ENCODE measurements at regions not wholly inside any gene's neighbourhood (a gene's known extent, or its start where the extent isn't known, plus 50 kb on each side); places are given as distances from the start of the nearest gene placed in this dataset.

- no peak overlapping the region for H3K4me2 ChIP-seq
- no peaks in the 10 kb centered on the region for H3K9me3 ChIP-seq
These were observed 212.2 kb upstream of the SLC24A2 start for GRCh38 chr9:20001058-20001457.

DNA sequence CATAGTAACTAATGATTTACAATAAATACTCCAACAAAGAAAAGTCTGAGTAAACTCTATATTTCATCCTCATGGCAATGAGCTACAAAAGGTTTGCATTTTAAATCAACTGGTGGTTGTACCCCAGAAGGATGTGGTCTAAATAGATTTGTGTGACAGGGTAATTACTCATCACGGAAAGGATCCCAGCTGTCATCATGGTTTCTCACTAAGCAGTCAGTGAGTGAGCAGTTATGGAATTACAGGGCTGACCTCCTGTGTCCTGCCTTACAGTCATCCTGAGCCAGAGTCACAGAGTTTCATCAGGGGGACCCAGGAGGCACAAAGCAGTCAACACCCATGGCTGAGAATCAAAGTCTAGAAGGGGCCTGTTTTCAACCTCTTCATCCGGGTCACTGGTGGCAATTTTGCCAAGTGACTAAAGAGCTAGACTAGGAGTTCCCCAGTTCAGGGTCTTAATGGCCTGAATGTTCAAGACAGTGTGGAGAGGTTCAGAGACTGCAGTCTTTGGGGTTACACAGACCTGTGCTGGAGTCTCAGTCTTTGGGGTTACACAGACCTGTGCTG is 210.7 kb upstream of the SLC24A2 start:
- no peak overlapping the region for H3K27ac ChIP-seq
- H3K36me3 ChIP-seq, result no peaks in the 10 kb centered on the region
- H3K27me3 ChIP-seq, result no peaks in the 10 kb centered on the region
- no peak overlapping the region for H3K4me3 ChIP-seq
- no peak overlapping the region for H3K4me2 ChIP-seq
- no peak overlapping the region for H3K9ac ChIP-seq
- no peaks in the 10 kb centered on the region for H3K4me1 ChIP-seq
- no peak for TF ChIP-seq Cebpa-rat (IDR thresholded peaks at IDR 0.05)
- no peaks in the 10 kb centered on the region for H4K20me1 ChIP-seq
- no peaks in the 10 kb centered on the region for H3K9me3 ChIP-seq

More at GRCh38 chr9:20001058-20001457, 212.2 kb upstream of the SLC24A2 start:
- no peaks in the 10 kb centered on the region for H4K20me1 ChIP-seq
- no peaks in the 10 kb centered on the region for H3K36me3 ChIP-seq
- no peak overlapping the region for H3K4me3 ChIP-seq
- no peaks in the 10 kb centered on the region for H3K27me3 ChIP-seq
- no peaks in the 10 kb centered on the region for H3K4me1 ChIP-seq
- no peak for TF ChIP-seq Cebpa-rat (IDR thresholded peaks at IDR 0.05)
- H3K9ac ChIP-seq, result no peak overlapping the region
- no peak overlapping the region for H3K27ac ChIP-seq

GRCh38 chr9:19998823-19999455 is 210.1 kb upstream of the SLC24A2 start:
- Histone ChIP-seq H3K4me1 (no peaks in the 10 kb centered on the region), H3K9me3 (no peaks in the 10 kb centered on the region), H3K4me3 (no peak overlapping the region), H4K20me1 (no peaks in the 10 kb centered on the region), H3K27me3 (no peaks in the 10 kb centered on the region), H3K4me2 (no peak overlapping the region), H3K9ac (no peak overlapping the region), H3K27ac (no peak overlapping the region), H3K36me3 (no peaks in the 10 kb centered on the region)
- TF ChIP-seq Cebpa-rat (IDR thresholded peaks at IDR 0.05), result no peak

DNA sequence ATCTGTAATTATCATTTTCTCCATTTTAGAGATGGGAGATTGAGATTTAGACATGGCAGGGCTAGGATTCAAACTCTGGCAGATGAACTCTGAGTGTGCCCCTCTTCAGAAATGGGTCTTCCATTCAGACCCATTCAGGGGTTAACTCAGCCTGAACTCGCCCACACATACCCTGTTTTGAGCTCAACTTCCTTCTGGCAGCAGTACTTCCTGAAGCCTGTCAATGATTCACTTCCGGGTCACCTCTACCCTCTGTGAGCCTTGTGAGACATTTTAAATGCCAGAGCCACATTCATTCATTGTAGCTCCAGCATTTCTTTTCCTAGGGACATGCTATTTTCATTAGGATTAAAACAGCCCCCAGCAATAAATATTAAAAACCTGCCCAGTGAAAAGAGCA is 209.3 kb upstream of the SLC24A2 start:
- H3K36me3 ChIP-seq, result no peaks in the 10 kb centered on the region

DNA sequence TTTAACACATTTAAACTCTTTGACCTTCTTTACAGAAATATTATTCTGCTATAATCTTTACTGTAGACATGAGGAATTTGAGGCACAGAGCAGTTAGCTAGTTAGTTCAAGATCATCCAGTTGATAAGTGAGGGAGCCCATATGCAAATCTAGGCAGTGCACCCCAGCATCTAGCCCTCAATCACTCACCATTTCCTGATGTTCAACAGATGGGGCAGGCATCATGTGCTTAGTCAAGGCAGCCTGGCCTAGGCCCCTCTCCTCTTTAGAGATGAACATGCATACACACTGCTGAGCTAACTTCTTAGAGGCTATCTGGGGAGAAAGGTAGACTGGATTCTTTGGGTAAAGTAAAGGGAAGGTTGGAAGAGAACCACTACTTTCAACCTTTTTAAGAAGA is 206.8 kb upstream of the SLC24A2 start:
- H3K4me1 ChIP-seq, result no peaks in the 10 kb centered on the region
- H3K36me3 ChIP-seq, result no peaks in the 10 kb centered on the region
- no peak overlapping the region for H3K27ac ChIP-seq
- TF ChIP-seq Cebpa-rat (IDR thresholded peaks at IDR 0.05), result no peak
- no peaks in the 10 kb centered on the region for H4K20me1 ChIP-seq
- H3K4me3 ChIP-seq, result no peak overlapping the region
- H3K9ac ChIP-seq, result no peak overlapping the region
- H3K27me3 ChIP-seq, result no peaks in the 10 kb centered on the region
- H3K9me3 ChIP-seq, result no peaks in the 10 kb centered on the region
- no peak overlapping the region for H3K4me2 ChIP-seq

More for the DNA sequence above, 209.3 kb upstream of the SLC24A2 start:
- Histone ChIP-seq H4K20me1 (no peaks in the 10 kb centered on the region), H3K9me3 (no peaks in the 10 kb centered on the region), H3K27ac (no peak overlapping the region), H3K4me1 (no peaks in the 10 kb centered on the region), H3K9ac (no peak overlapping the region), H3K27me3 (no peaks in the 10 kb centered on the region), H3K4me3 (no peak overlapping the region), H3K4me2 (no peak overlapping the region)
- no peak for TF ChIP-seq Cebpa-rat (IDR thresholded peaks at IDR 0.05)

DNA sequence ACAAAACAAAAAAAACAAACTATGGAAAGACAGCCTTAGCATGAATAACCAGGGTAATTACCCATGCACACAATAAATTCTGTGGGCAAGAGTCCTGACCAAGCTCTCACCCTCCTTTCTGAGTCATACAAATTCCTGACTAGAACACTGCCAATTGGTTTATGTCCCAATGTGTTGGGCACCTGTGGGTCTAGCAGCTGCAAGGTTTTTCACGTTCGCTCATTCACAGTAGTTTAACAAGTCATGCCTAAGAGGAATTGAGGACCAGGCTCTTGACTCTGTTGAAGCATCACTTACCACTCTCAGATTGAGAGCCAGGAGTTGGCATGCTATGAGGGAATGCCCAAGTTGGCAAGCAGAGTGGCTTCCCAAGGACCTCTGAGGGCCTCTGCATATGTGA is 205.5 kb upstream of the SLC24A2 start:
- no peaks in the 10 kb centered on the region for H3K27me3 ChIP-seq
- H3K4me2 ChIP-seq, result no peak overlapping the region
- H3K36me3 ChIP-seq, result no peaks in the 10 kb centered on the region
- no peak overlapping the region for H3K9ac ChIP-seq
- no peak for TF ChIP-seq Cebpa-rat (IDR thresholded peaks at IDR 0.05)
- H3K27ac ChIP-seq, result no peak overlapping the region
- H3K9me3 ChIP-seq, result no peaks in the 10 kb centered on the region
- H4K20me1 ChIP-seq, result no peaks in the 10 kb centered on the region
- no peaks in the 10 kb centered on the region for H3K4me1 ChIP-seq
- H3K4me3 ChIP-seq, result no peak overlapping the region

DNA sequence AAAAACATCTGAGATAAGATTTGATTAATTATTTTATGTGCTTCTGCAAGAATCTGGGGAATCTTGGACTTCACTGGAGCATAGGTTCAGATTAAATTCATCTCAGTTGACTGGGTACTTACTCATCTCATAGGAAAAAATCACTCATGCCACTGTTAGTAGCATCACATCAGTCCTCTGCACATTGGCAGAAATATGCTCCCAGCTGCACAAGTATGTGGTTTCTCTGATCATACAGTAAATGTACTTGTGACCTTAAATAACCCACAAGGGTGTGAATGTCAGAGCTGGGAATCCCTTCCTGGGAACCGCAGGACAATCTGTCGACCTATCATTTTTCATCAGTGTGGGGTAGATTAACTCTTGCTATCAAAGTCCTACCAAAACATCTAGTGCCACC is 203.7 kb upstream of the SLC24A2 start:
- Histone ChIP-seq H3K27me3 (no peaks in the 10 kb centered on the region), H3K9ac (no peak overlapping the region), H3K36me3 (no peaks in the 10 kb centered on the region), H3K9me3 (no peaks in the 10 kb centered on the region), H3K4me3 (no peak overlapping the region), H3K4me1 (no peaks in the 10 kb centered on the region), H3K4me2 (no peak overlapping the region), H3K27ac (no peak overlapping the region), H4K20me1 (no peaks in the 10 kb centered on the region)
- TF ChIP-seq Cebpa-rat (IDR thresholded peaks at IDR 0.05), result no peak

- Histone ChIP-seq H3K4me3 (no peak overlapping the region), H3K4me1 (no peaks in the 10 kb centered on the region), H3K4me2 (no peak overlapping the region), H3K36me3 (no peaks in the 10 kb centered on the region), H3K27me3 (no peaks in the 10 kb centered on the region), H4K20me1 (no peaks in the 10 kb centered on the region), H3K27ac (no peak overlapping the region), H3K9ac (no peak overlapping the region), H3K9me3 (no peaks in the 10 kb centered on the region)
- no peak for TF ChIP-seq Cebpa-rat (IDR thresholded peaks at IDR 0.05)
These were observed 200.4 kb upstream of the SLC24A2 start for GRCh38 chr9:19989213-19989612.

DNA sequence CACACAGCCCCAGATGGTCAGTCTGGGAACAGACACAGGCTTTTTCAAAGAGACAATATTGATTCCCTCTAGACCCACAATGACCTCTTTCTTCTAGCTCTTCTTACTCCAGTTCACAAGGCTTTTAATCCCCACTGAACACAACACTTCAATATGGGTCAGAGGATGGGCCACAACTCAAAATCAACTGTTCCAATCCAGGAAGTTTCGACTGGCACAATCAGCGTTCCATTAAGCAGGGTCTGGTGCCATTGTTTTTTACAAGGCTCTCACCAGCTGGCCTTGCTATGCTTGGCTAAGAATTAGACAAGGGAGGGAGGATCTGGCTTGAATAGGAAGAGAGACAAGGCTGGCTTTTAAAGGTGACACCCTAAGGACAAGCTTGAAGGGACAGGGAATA is 199.4 kb upstream of the SLC24A2 start:
- H3K27me3 ChIP-seq, result no peaks in the 10 kb centered on the region
- H3K9ac ChIP-seq, result no peak overlapping the region
- no peaks in the 10 kb centered on the region for H4K20me1 ChIP-seq
- H3K4me2 ChIP-seq, result no peak overlapping the region
- no peak overlapping the region for H3K27ac ChIP-seq
- H3K9me3 ChIP-seq, result no peaks in the 10 kb centered on the region
- no peak for TF ChIP-seq Cebpa-rat (IDR thresholded peaks at IDR 0.05)
- H3K36me3 ChIP-seq, result no peaks in the 10 kb centered on the region
- H3K4me1 ChIP-seq, result no peaks in the 10 kb centered on the region
- no peak overlapping the region for H3K4me3 ChIP-seq

- no peak for TF ChIP-seq Cebpa-rat (IDR thresholded peaks at IDR 0.05)
- Histone ChIP-seq H3K36me3 (no peaks in the 10 kb centered on the region), H4K20me1 (no peaks in the 10 kb centered on the region), H3K4me3 (no peak overlapping the region), H3K4me2 (no peak overlapping the region), H3K9ac (no peak overlapping the region), H3K9me3 (no peaks in the 10 kb centered on the region), H3K27me3 (no peaks in the 10 kb centered on the region), H3K27ac (no peak overlapping the region), H3K4me1 (no peaks in the 10 kb centered on the region)
These were observed 196.2 kb upstream of the SLC24A2 start for GRCh38 chr9:19985081-19985480.

DNA sequence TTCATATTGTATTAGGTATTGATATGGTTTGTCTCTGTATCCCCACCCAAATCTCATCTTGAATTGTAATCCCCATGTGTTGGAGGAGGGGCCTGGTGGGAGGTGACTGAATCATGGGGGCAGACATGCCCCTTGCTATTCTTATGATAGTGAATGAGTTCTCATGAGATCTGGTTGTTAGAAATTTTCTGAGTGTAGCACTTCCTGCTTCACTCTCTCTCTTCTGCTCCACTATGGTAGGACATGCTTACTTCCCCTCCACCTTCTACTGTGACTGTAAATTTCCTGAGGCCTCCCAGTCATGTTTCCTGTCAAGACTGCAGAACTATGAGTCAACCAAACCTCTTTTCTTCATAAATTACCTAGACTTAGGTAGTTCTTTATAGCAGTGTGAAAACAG is 187.4 kb upstream of the SLC24A2 start:
- peaks cover 6% of the 10 kb centered on the region; the same call in 1 of the 2 replicates for H3K4me1 ChIP-seq
- H3K27ac ChIP-seq, result no peak overlapping the region
- H3K9ac ChIP-seq, result no peak overlapping the region
- H3K4me3 ChIP-seq, result no peak overlapping the region
- H3K36me3 ChIP-seq, result no peaks in the 10 kb centered on the region
- no peaks in the 10 kb centered on the region for H3K9me3 ChIP-seq
- no peaks in the 10 kb centered on the region for H3K27me3 ChIP-seq
- no peaks in the 10 kb centered on the region for H4K20me1 ChIP-seq
- TF ChIP-seq Cebpa-rat (IDR thresholded peaks at IDR 0.05), result no peak
- no peak overlapping the region for H3K4me2 ChIP-seq
